T-helper 1 cell treated with Interleukin-12 subunit alpha and Interleukin-12 subunit beta and Interleukin-4 antibody, amounts not matched to agents 30 μg/mL and 1 μg/mL, for 36 hours (primary cell): ENCODE measurements at regions not wholly inside any gene's neighbourhood (a gene's known extent, or its start where the extent isn't known, plus 50 kb on each side); places are given as distances from the start of the nearest gene placed in this dataset.
A peak's percentile ranks its signal among the peaks of the same experiment; 100 is the strongest.

Experiments
- H3K27ac Mint-ChIP-seq: one replicate; pipeline ENCODE4 v1.8.0; 2021; ENCODE audit warnings: mild to moderate bottlenecking, mixed read lengths
- H3K27me3 Mint-ChIP-seq: one replicate; pipeline ENCODE4 v1.8.0; 2021; ENCODE audit warnings: low read depth, mixed read lengths
- H3K36me3 Mint-ChIP-seq: one replicate; pipeline ENCODE4 v1.8.0; 2021; ENCODE audit warnings: low read depth, mixed read lengths
- H3K4me1 Mint-ChIP-seq: one replicate; pipeline ENCODE4 v1.8.0; 2021; ENCODE audit warnings: low read depth, mixed read lengths
- H3K4me3 Mint-ChIP-seq: one replicate; pipeline ENCODE4 v1.8.0; 2021; ENCODE audit warnings: mild to moderate bottlenecking, moderate library complexity, mixed read lengths
- H3K9me3 Mint-ChIP-seq: one replicate; pipeline ENCODE4 v1.8.0; 2021; ENCODE audit warnings: mixed read lengths

- peaks cover 9% of the 10 kb centered on the region for H3K27me3 Mint-ChIP-seq
Measured at GRCh38 chr3:124621498-124621897, 108.8 kb upstream of the UMPS start.

GRCh38 chr3:124625074-124625473, 105.2 kb upstream of the UMPS start:
- Mint-ChIP-seq H3K9me3 (no peaks in the 10 kb centered on the region), H3K4me3 (no peak overlapping the region), H3K27me3 (peaks cover 21% of the 10 kb centered on the region), H3K27ac (no peak overlapping the region), H3K36me3 (peaks cover 2% of the 10 kb centered on the region), H3K4me1 (peaks cover 16% of the 10 kb centered on the region)

More at GRCh38 chr3:124621498-124621897, 108.8 kb upstream of the UMPS start:
- Mint-ChIP-seq H3K27ac (no peak overlapping the region), H3K4me3 (no peak overlapping the region), H3K4me1 (peaks cover 26% of the 10 kb centered on the region), H3K36me3 (peaks cover 2% of the 10 kb centered on the region), H3K9me3 (no peaks in the 10 kb centered on the region)

- H3K9me3 Mint-ChIP-seq, result no peaks in the 10 kb centered on the region
- H3K4me3 Mint-ChIP-seq, result no peak overlapping the region
- H3K36me3 Mint-ChIP-seq, result no peaks in the 10 kb centered on the region
- no peak overlapping the region for H3K27ac Mint-ChIP-seq
- peaks cover 42% of the 10 kb centered on the region for H3K27me3 Mint-ChIP-seq
- peaks cover 1% of the 10 kb centered on the region for H3K4me1 Mint-ChIP-seq
Measured at GRCh38 chr3:124627501-124627908, 102.7 kb upstream of the UMPS start.

GRCh38 chr3:124628863-124629262, 101.4 kb upstream of the UMPS start:
- peaks cover 48% of the 10 kb centered on the region for H3K27me3 Mint-ChIP-seq
- H3K4me3 Mint-ChIP-seq, result no peak overlapping the region
- no peak overlapping the region for H3K27ac Mint-ChIP-seq
- H3K36me3 Mint-ChIP-seq, result no peaks in the 10 kb centered on the region
- H3K9me3 Mint-ChIP-seq, result no peaks in the 10 kb centered on the region
- H3K4me1 Mint-ChIP-seq, result no peaks in the 10 kb centered on the region

- H3K27ac Mint-ChIP-seq, result no peak overlapping the region
- no peak overlapping the region for H3K4me3 Mint-ChIP-seq
- peaks cover under 1% of the 10 kb centered on the region for H3K4me1 Mint-ChIP-seq
- no peaks in the 10 kb centered on the region for H3K9me3 Mint-ChIP-seq
- H3K27me3 Mint-ChIP-seq, result peaks cover 51% of the 10 kb centered on the region
- no peaks in the 10 kb centered on the region for H3K36me3 Mint-ChIP-seq
Measured at GRCh38 chr3:124629497-124629896, 100.8 kb upstream of the UMPS start.

GRCh38 chr3:124630960-124631359, 99.3 kb upstream of the UMPS start:
- Mint-ChIP-seq H3K4me3 (no peak overlapping the region), H3K4me1 (peaks cover 9% of the 10 kb centered on the region), H3K27me3 (peaks cover 56% of the 10 kb centered on the region), H3K27ac (no peak overlapping the region), H3K9me3 (no peaks in the 10 kb centered on the region), H3K36me3 (no peaks in the 10 kb centered on the region)

GRCh38 chr3:124631727-124632126, 98.5 kb upstream of the UMPS start:
- Mint-ChIP-seq H3K4me1 (peaks cover 15% of the 10 kb centered on the region), H3K27me3 (peaks cover 63% of the 10 kb centered on the region), H3K4me3 (no peak overlapping the region), H3K9me3 (no peaks in the 10 kb centered on the region), H3K36me3 (no peaks in the 10 kb centered on the region), H3K27ac (no peak overlapping the region)

GRCh38 chr3:124632566-124633140, 97.6 kb upstream of the UMPS start:
- Mint-ChIP-seq H3K27ac (no peak overlapping the region), H3K4me3 (no peak overlapping the region), H3K4me1 (peaks cover 18% of the 10 kb centered on the region), H3K9me3 (no peaks in the 10 kb centered on the region), H3K27me3 (peaks cover 73% of the 10 kb centered on the region), H3K36me3 (no peaks in the 10 kb centered on the region)

- Mint-ChIP-seq H3K9me3 (no peaks in the 10 kb centered on the region), H3K27ac (no peak overlapping the region), H3K4me3 (no peak overlapping the region), H3K27me3 (peaks cover 79% of the 10 kb centered on the region), H3K36me3 (no peaks in the 10 kb centered on the region), H3K4me1 (peaks cover 20% of the 10 kb centered on the region)
Measured at GRCh38 chr3:124633524-124633923, 96.7 kb upstream of the UMPS start.

- H3K4me1 Mint-ChIP-seq, result peaks cover 26% of the 10 kb centered on the region
- no peaks in the 10 kb centered on the region for H3K9me3 Mint-ChIP-seq
- no peak overlapping the region for H3K27ac Mint-ChIP-seq
- H3K27me3 Mint-ChIP-seq, result peaks cover 79% of the 10 kb centered on the region
- H3K4me3 Mint-ChIP-seq, result no peak overlapping the region
- no peaks in the 10 kb centered on the region for H3K36me3 Mint-ChIP-seq
Measured at GRCh38 chr3:124634210-124635168, 95.8 kb upstream of the UMPS start.

GRCh38 chr3:124635169-124635539, 95.1 kb upstream of the UMPS start:
- no peaks in the 10 kb centered on the region for H3K36me3 Mint-ChIP-seq
- H3K4me3 Mint-ChIP-seq, result no peak overlapping the region
- H3K4me1 Mint-ChIP-seq, result peaks cover 32% of the 10 kb centered on the region
- H3K27me3 Mint-ChIP-seq, result peaks cover 77% of the 10 kb centered on the region
- no peaks in the 10 kb centered on the region for H3K9me3 Mint-ChIP-seq
- no peak overlapping the region for H3K27ac Mint-ChIP-seq

GRCh38 chr3:124636101-124636862, 94.0 kb upstream of the UMPS start:
- H3K4me1 Mint-ChIP-seq, result peaks cover 32% of the 10 kb centered on the region
- no peaks in the 10 kb centered on the region for H3K36me3 Mint-ChIP-seq
- H3K9me3 Mint-ChIP-seq, result no peaks in the 10 kb centered on the region
- no peak overlapping the region for H3K4me3 Mint-ChIP-seq
- H3K27me3 Mint-ChIP-seq, result peaks cover 71% of the 10 kb centered on the region
- no peak overlapping the region for H3K27ac Mint-ChIP-seq

GRCh38 chr3:124636863-124637296, 93.4 kb upstream of the UMPS start:
- no peak overlapping the region for H3K4me3 Mint-ChIP-seq
- H3K4me1 Mint-ChIP-seq, result peaks cover 32% of the 10 kb centered on the region
- H3K27ac Mint-ChIP-seq, result no peak overlapping the region
- H3K9me3 Mint-ChIP-seq, result no peaks in the 10 kb centered on the region
- no peaks in the 10 kb centered on the region for H3K36me3 Mint-ChIP-seq
- peaks cover 71% of the 10 kb centered on the region for H3K27me3 Mint-ChIP-seq

GRCh38 chr3:124639406-124640237, 90.6 kb upstream of the UMPS start:
- no peaks in the 10 kb centered on the region for H3K9me3 Mint-ChIP-seq
- peaks cover 30% of the 10 kb centered on the region for H3K4me1 Mint-ChIP-seq
- peaks cover 1% of the 10 kb centered on the region for H3K36me3 Mint-ChIP-seq
- no peak overlapping the region for H3K27ac Mint-ChIP-seq
- H3K4me3 Mint-ChIP-seq, result peak overlapping the region; percentile 45
- peaks cover 71% of the 10 kb centered on the region for H3K27me3 Mint-ChIP-seq
